Neural cell (in vitro differentiated cells): ENCODE measurements at regions not wholly inside any gene's neighbourhood (a gene's known extent, or its start where the extent isn't known, plus 50 kb on each side); places are given as distances from the start of the nearest gene placed in this dataset.

Source experiments
- CTCF ChIP-seq: fragments of 450-650 bp; IDR thresholded peaks from 2 replicates; pipeline ENCODE4 v1.5.1; 2014; ENCODE audit warnings: antibody characterized with exemption, mild to moderate bottlenecking, moderate library complexity; ENCODE audit not compliant: poor library complexity, severe bottlenecking
- EZH2 ChIP-seq: fragments of 200-600, 300-800 bp; shearing (Covaris generic), sonication (generic); IDR thresholded peaks from 2 replicates; pipeline ENCODE4 v1.6.1; 2014; ENCODE audit warnings: antibody characterized with exemption, low read length, borderline replicate concordance, mild to moderate bottlenecking; ENCODE audit not compliant: insufficient read depth, poor library complexity, severe bottlenecking
- POLR2AphosphoS5 ChIP-seq: IDR thresholded peaks from 2 replicates; pipeline ENCODE4 v1.6.1; 2012
- REST ChIP-seq: IDR thresholded peaks from 2 replicates; pipeline ENCODE4 v1.6.1; 2012; ENCODE audit warnings: borderline replicate concordance
- SMC3 ChIP-seq: fragments of 450-650 bp; conservative IDR thresholded peaks from 2 replicates; pipeline ENCODE4 v1.6.1; 2014; ENCODE audit warnings: antibody characterized with exemption, mild to moderate bottlenecking, moderate library complexity; ENCODE audit not compliant: poor library complexity
- TAF1 ChIP-seq: IDR thresholded peaks from 2 replicates; pipeline ENCODE4 v1.6.1; 2012; ENCODE audit warnings: low read depth

GRCh38 chr6:9810286-9810685, 604.6 kb downstream of the TFAP2A start:
- TF ChIP-seq CTCF, result no peak
- TF ChIP-seq POLR2AphosphoS5, result no peak
- no peak for TF ChIP-seq TAF1
- TF ChIP-seq EZH2, result no peak
- TF ChIP-seq SMC3, result no peak
- TF ChIP-seq REST, result no peak
